Activated CD8-positive, alpha-beta memory T cell treated with anti-CD3 and anti-CD28 coated beads, Interleukin-2, amount 10 ng/mL, durations not matched to agents 7 days and 5 days (primary cell): ENCODE measurements at regions not wholly inside any gene's neighbourhood (a gene's known extent, or its start where the extent isn't known, plus 50 kb on each side); places are given as distances from the start of the nearest gene placed in this dataset.

Source experiments
- ATAC-seq: fragments of 150-1000 bp; cut with Tn5 transposase; one replicate; pipeline ENCODE4 v1.10.0; 2021; ENCODE audit warnings: moderate library complexity
- CTCF ChIA-PET: fragments of 350-600 bp; sonication (Branson Sonifier 250); formaldehyde crosslinking; loops from one replicate; lab custom pipeline; 2021; ENCODE audit warnings: antibody characterized with exemption; lab: Charles Lee
- DNase-seq: peaks from one replicate; pipeline ENCODE4 v3.0.0-alpha.2; 2020
- H3K27ac Mint-ChIP-seq: one replicate; pipeline ENCODE4 v1.8.0; 2021; ENCODE audit warnings: mild to moderate bottlenecking, mixed read lengths
- H3K27me3 Mint-ChIP-seq: one replicate; pipeline ENCODE4 v1.8.0; 2021; ENCODE audit warnings: mixed read lengths
- H3K36me3 Mint-ChIP-seq: one replicate; pipeline ENCODE4 v1.8.0; 2021; ENCODE audit warnings: mild to moderate bottlenecking, mixed read lengths
- H3K4me1 Mint-ChIP-seq: one replicate; pipeline ENCODE4 v1.8.0; 2021; ENCODE audit warnings: mixed read lengths
- H3K4me3 Mint-ChIP-seq: one replicate; pipeline ENCODE4 v1.8.0; 2021; ENCODE audit warnings: mild to moderate bottlenecking, moderate library complexity, mixed read lengths
- H3K9me3 Mint-ChIP-seq: one replicate; pipeline ENCODE4 v1.8.0; 2022; ENCODE audit warnings: low read depth, mixed read lengths

DNA sequence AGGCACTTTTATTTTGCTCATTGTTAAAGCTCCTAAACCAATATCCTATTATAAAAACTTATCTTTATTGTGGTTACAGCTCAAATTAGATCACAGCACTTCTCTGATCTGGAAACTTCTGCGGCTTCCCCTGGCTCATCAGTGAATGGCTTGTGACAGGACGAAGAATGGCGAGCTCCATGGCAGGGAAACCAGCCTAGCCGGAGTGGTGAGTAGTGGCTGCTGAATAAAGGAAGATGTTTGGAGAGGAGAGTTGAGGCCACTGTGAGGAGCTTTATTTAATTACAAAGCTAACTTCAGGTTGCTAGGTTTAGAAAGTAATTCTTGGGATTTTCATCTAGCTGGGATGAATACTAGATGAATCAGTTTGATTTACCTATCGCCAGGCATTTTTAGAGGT is 213.5 kb downstream of the CYRIA start:
- CTCF ChIA-PET: no interaction called here
- ATAC-seq: no peak
- no peaks in the 10 kb centered on the region for H3K4me1 Mint-ChIP-seq

DNA sequence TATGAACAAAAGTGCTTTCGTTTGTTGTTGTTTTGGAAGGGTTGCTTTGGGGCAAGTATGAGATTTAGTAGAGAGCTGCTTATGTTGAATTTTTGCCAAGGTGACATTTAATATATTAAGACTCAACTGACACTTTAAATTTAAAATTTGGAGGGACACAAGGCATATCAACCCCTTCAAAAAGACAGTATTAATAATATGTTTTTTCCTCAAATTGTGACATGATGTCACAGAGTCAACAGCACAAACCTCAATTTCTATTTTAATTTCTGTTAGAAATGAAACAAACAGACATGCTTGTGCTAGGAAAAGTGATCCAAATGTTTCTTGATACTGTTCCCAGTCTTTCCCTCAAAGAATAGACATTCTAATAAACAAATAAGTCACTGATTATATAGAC is 218.9 kb downstream of the CYRIA start:
- H3K4me3 Mint-ChIP-seq: no peak overlapping the region
- no peaks in the 10 kb centered on the region for H3K27me3 Mint-ChIP-seq
- CTCF ChIA-PET: no interaction called here
- DNase-seq (no peak), ATAC-seq (no peak)
- H3K27ac Mint-ChIP-seq: no peak overlapping the region
- no peaks in the 10 kb centered on the region for H3K36me3 Mint-ChIP-seq
- no peaks in the 10 kb centered on the region for H3K9me3 Mint-ChIP-seq
- no peaks in the 10 kb centered on the region for H3K4me1 Mint-ChIP-seq

More for the DNA sequence above, 213.5 kb downstream of the CYRIA start:
- Mint-ChIP-seq H3K36me3 (no peaks in the 10 kb centered on the region), H3K4me3 (no peak overlapping the region), H3K9me3 (no peaks in the 10 kb centered on the region), H3K27me3 (no peaks in the 10 kb centered on the region), H3K27ac (no peak overlapping the region)
- no peak for DNase-seq

DNA sequence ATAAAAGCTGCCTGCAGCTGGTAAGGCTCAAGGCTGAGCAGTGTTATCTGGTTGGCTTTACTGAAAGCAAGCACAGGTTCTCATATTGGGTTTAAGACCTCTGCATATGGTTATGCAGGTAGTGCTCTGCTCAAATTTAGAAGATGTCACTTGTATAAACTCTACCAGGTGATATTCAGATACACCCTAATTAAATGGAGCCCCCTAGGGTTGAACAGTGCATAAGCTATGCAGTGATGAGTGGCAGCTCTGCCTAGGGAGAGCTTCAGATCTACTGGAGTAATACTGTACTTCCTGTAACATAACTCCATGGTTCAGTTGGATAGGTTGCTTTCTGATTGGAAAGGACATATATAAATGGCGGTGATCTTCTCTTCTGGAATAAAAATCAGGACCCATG is 222.7 kb downstream of the CYRIA start:
- no peak for ATAC-seq
- H3K27ac Mint-ChIP-seq: no peak overlapping the region
- CTCF ChIA-PET: no interaction called here
- no peaks in the 10 kb centered on the region for H3K4me1 Mint-ChIP-seq
- H3K4me3 Mint-ChIP-seq: no peak overlapping the region
- H3K36me3 Mint-ChIP-seq: no peaks in the 10 kb centered on the region
- no peaks in the 10 kb centered on the region for H3K9me3 Mint-ChIP-seq
- no peak for DNase-seq
- H3K27me3 Mint-ChIP-seq: no peaks in the 10 kb centered on the region

DNA sequence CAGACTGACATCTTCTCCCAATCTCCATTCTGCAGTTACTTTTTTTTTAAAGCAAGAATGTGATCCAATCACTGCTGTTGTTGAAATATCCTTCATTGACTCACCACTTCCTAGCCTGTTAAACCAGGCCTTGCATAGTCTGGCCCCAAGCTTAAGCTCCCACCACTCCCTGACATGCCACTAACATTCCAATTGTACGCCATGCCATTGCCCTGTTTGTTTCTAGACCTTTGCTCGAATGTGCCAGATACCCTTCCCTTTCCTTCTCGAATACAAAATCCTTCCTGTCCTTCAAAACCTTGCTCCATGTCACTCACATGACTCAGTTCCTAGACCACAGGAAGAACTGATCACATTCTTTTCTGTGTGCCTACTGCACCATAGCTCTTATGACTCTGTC is 224.2 kb downstream of the CYRIA start:
- DNase-seq (no peak), ATAC-seq (no peak)
- no peaks in the 10 kb centered on the region for H3K27me3 Mint-ChIP-seq
- CTCF ChIA-PET: no interaction called here
- no peak overlapping the region for H3K27ac Mint-ChIP-seq
- H3K4me3 Mint-ChIP-seq: no peak overlapping the region
- no peaks in the 10 kb centered on the region for H3K36me3 Mint-ChIP-seq
- H3K9me3 Mint-ChIP-seq: no peaks in the 10 kb centered on the region
- no peaks in the 10 kb centered on the region for H3K4me1 Mint-ChIP-seq

DNA sequence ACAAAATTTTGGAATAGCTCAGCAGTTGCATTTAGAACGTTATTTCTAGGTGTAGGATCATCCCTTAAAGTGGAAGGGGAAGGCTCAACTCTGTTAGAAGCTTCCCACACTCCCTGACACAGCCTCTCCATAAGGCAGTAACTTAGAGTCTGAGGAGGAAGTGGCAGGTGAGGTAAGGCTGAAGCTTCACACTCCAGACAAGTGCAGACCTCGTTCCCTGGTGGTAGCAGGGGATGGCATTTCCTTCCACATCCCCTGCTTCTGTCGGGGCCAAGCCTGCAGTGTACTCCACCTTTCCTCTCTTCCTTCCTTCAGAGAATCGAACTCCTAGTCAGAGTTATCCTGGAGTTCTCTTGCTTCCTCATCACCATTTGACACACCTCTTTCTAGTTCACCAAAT is 224.7 kb downstream of the CYRIA start:
- Mint-ChIP-seq H3K4me1 (no peaks in the 10 kb centered on the region), H3K4me3 (no peak overlapping the region), H3K36me3 (no peaks in the 10 kb centered on the region), H3K27me3 (no peaks in the 10 kb centered on the region), H3K9me3 (no peaks in the 10 kb centered on the region), H3K27ac (no peak overlapping the region)
- ATAC-seq: no peak
- DNase-seq: no peak
- CTCF ChIA-PET: no interaction called here

DNA sequence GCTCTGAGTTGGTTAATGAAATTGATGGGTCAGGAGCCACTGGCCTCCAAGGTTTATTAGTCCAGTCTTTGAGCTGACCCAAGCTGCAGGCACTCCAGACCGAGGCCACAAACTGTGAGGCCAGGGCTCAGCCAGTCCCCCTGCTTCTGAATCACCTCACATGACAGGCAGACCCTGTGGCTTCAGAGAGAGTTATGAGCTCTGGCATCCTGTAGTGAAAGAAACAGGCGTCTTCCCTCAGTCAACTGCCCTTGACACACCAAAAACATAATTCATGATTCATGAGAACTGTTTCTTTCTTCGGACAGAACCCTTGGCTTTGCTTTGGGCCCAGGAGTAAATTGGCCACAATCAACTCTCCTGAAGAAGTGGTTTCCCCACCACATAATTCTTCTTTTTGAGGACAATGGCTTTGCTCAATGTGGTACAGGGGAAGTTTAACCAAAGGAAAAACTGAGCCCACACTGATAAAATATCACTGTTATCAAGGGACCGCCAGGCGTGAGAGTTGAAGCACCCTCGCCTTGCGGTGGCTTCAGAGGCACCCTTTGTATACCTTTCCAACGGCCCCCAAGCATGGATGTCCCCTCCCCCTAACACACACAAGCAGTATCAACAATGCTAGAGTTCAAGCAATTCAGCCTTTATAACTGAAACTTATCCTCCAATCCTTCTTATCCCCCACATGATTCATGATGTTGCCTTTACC is 226.9 kb downstream of the CYRIA start:
- H3K4me3 Mint-ChIP-seq: no peak overlapping the region
- no peaks in the 10 kb centered on the region for H3K4me1 Mint-ChIP-seq
- no peak for ATAC-seq
- H3K27ac Mint-ChIP-seq: no peak overlapping the region
- H3K9me3 Mint-ChIP-seq: no peaks in the 10 kb centered on the region
- H3K36me3 Mint-ChIP-seq: no peaks in the 10 kb centered on the region
- CTCF ChIA-PET: no interaction called here
- DNase-seq: no peak
- no peaks in the 10 kb centered on the region for H3K27me3 Mint-ChIP-seq

DNA sequence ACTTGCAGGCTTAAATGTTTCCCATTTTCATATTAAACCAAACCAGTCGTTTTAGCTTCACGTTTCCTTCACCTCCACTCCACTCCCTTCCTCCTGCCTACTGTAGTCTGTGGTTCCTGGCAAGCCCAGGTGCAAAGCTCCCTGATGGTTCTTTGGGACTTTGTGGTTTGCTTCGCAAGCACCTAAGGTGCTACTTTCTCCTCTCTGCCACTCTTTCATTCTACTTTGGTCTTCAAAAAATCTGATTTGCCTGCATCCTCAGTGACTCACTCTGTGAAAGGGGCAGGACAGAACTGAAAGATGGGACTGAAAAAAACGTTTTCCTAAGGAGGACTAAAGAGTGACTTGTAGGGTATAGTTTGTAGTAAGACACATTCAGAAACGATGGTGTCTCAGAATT is 228.4 kb downstream of the CYRIA start:
- H3K27ac Mint-ChIP-seq: no peak overlapping the region
- CTCF ChIA-PET: no interaction called here
- H3K4me1 Mint-ChIP-seq: no peaks in the 10 kb centered on the region
- H3K36me3 Mint-ChIP-seq: no peaks in the 10 kb centered on the region
- H3K4me3 Mint-ChIP-seq: no peak overlapping the region
- no peaks in the 10 kb centered on the region for H3K9me3 Mint-ChIP-seq
- DNase-seq (no peak), ATAC-seq (no peak)
- H3K27me3 Mint-ChIP-seq: no peaks in the 10 kb centered on the region

DNA sequence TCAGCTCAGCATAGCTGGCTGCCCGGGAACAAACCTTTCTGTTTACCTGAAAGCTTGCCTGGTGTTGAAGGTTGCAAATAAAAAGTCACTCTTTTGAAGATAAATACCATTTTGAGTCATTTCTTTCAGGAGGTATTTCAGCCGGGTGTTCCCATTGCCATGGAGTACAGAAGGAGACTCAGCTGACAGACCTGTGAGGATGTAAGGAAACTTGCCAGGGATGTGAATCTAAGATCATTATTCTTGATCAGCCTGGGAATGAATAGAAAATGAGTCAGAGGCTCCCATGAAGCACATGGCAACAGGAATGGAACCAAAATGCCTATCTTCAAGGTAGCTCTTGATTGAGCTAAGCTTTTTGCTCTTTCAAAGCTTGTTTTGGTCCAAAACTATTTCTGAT is 231.2 kb downstream of the CYRIA start:
- no peak overlapping the region for H3K4me3 Mint-ChIP-seq
- H3K27ac Mint-ChIP-seq: no peak overlapping the region
- no peaks in the 10 kb centered on the region for H3K4me1 Mint-ChIP-seq
- no peaks in the 10 kb centered on the region for H3K36me3 Mint-ChIP-seq
- CTCF ChIA-PET: no interaction called here
- no peaks in the 10 kb centered on the region for H3K27me3 Mint-ChIP-seq
- H3K9me3 Mint-ChIP-seq: no peaks in the 10 kb centered on the region
- DNase-seq (no peak), ATAC-seq (no peak)

DNA sequence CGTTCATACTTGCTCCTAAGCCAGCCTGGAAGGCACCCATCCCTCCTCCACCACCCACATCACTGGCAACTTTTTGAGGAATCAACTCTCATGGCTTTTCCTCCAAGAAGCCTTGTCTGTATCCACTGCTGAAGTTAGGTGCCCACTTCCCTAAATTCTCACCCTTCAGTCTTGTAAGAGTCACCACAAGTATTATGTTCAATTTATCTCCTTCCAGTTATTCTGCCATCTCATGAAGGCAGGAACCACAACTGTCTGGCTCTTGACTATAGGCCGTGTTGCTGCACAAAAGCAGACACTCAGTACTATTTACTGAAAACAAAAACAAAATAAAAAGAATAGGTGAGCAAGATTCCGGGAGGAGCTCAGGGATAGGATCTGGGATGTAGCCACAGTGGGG is 234.8 kb downstream of the CYRIA start:
- DNase-seq: no peak
- Mint-ChIP-seq H3K27ac (no peak overlapping the region), H3K4me1 (no peaks in the 10 kb centered on the region), H3K27me3 (no peaks in the 10 kb centered on the region), H3K9me3 (no peaks in the 10 kb centered on the region), H3K4me3 (no peak overlapping the region), H3K36me3 (no peaks in the 10 kb centered on the region)
- no peak for ATAC-seq
- CTCF ChIA-PET: no interaction called here

DNA sequence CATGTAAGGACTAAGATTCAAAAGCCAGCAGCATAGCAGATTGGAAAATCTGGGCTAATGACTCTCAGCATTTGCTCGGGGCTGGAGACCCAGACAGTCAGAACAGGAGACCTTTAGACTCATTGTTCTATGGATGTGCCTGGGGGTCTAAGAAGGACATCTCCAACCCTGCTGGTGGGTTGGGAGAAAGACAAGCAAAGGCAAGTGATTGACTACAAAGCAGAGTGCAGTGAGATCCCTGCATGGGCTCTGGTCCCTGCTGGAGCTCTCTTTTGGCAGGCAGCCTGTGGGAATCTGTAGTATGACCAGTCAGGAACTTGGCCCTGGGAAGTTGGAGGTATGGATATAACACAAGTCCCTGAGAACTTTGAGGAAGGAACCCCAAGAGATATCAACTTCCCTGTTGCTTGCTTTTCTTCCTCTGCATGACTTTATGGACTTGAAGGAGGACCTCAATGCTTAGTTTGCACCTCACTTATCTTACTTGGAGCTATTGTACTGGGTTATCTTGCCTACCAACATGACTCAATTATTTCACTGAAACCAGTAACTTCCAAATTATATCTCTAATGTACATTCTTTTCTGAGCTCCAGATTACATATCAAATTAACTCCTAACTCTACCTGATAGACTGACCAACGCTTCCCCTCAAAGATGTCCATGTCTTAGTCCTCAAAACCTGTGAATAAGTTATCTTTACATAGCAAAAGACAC is 236.0 kb downstream of the CYRIA start:
- H3K4me1 Mint-ChIP-seq: no peaks in the 10 kb centered on the region
- H3K27ac Mint-ChIP-seq: no peak overlapping the region
- H3K36me3 Mint-ChIP-seq: no peaks in the 10 kb centered on the region
- H3K9me3 Mint-ChIP-seq: no peaks in the 10 kb centered on the region
- no peak overlapping the region for H3K4me3 Mint-ChIP-seq
- H3K27me3 Mint-ChIP-seq: no peaks in the 10 kb centered on the region
- no peak for ATAC-seq
- CTCF ChIA-PET: no interaction called here
- no peak for DNase-seq

DNA sequence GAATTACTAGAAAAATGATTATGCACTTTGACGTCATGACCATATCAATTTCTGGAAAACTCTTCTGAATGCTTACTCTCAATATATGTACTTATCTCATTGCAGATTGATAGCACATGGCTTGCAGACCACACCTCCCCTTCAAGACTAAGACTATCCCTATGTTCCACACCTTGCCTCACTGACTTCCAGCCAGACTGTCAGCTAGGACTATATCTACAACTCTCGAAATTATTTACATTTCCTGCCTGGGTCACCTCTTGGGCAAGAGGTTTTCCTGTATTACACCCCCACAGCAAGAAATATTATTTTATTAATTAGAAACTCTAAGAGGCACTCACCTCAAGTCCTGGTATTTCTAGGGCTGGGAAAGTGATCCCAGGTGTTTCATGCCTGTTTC is 236.6 kb downstream of the CYRIA start:
- Mint-ChIP-seq H3K9me3 (no peaks in the 10 kb centered on the region), H3K27me3 (no peaks in the 10 kb centered on the region), H3K27ac (no peak overlapping the region), H3K36me3 (no peaks in the 10 kb centered on the region), H3K4me1 (no peaks in the 10 kb centered on the region), H3K4me3 (no peak overlapping the region)
- DNase-seq: no peak
- CTCF ChIA-PET: no interaction called here
- ATAC-seq: no peak

DNA sequence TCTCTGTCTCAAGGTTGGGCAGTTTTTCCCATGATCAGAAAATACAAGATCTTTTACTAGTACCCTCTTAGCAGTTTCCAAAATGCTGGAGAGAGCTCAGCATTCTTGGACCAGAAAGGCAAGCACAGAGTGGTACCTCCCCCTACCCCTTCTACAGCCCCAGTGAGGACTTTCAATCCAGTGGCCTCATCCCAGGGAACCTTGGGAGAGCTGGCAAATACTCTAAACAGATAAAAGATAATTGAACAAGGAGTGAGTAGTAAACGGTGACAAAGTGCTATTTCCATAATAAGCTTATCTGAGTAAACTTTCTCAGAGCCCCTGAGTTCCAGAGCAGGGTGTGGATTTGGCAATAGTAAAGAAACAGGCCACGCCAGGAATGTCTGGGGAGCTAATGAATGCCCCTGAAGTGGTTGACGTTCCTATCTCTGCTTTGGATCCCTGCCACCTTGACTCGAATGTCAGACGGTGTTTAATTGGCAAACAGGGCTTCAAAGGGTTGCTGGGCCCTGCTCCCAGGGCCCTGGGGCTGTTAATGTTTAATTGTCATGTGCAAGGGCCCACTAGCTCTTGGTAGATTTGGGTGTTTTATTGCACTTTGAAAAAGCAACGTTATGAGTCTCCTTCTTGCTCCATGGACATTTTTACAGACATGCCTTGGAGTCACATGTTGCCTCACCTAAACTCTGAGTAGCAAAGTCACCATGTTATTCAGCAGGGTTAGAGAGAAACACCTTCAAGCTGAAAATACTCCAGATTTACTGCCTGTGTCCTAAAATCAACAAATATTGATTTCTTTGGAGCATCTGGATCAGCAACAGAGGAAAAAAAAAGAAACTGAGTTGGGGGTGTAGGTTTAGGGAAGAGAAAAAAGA is 239.9 kb downstream of the CYRIA start:
- no peak overlapping the region for H3K27ac Mint-ChIP-seq
- H3K4me3 Mint-ChIP-seq: no peak overlapping the region
- CTCF ChIA-PET: no interaction called here
- ATAC-seq (no peak), DNase-seq (no peak)
- no peaks in the 10 kb centered on the region for H3K4me1 Mint-ChIP-seq
- H3K36me3 Mint-ChIP-seq: no peaks in the 10 kb centered on the region
- no peaks in the 10 kb centered on the region for H3K27me3 Mint-ChIP-seq
- no peaks in the 10 kb centered on the region for H3K9me3 Mint-ChIP-seq

DNA sequence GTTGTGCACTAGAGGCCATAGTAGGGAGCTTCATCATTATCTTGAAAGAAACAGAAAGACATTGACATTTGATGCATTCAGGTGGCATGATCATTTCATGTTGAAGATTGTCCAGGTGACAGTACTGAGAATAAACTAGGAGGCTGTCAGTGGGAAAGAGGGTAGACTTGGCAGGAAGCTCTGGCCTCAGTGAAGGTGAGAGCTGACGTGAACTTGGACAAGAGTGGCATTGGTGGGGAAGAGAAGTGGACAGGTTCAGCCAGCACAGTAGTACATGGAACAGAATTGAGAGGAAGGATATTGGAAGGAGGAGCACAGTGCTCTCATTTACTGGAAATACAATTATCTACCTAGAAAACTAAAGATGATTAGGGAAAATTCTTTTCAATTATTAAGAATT is 245.2 kb downstream of the CYRIA start:
- Mint-ChIP-seq H3K27me3 (no peaks in the 10 kb centered on the region), H3K4me1 (no peaks in the 10 kb centered on the region), H3K36me3 (no peaks in the 10 kb centered on the region), H3K4me3 (no peak overlapping the region), H3K9me3 (no peaks in the 10 kb centered on the region), H3K27ac (no peak overlapping the region)
- CTCF ChIA-PET: no interaction called here
- ATAC-seq (no peak), DNase-seq (no peak)

DNA sequence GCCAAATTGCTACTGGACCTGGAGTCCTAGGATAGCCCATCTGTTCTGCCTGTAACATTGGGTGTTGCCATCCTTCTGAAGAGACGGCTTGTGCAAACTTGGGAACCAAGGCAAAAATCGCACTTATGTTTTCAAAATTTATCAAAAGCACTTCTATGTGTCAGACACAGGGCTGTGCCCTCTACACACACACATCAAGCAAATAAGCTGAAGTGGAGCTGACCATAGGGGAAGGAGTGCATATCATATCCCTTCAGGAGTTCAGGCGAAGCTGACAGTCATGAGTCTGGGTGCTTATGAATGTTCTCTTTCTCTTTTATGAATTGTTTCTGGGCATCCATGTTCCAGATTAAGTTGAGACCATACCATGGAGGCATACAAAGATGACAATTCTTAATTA is 247.9 kb downstream of the CYRIA start:
- CTCF ChIA-PET: no interaction called here
- Mint-ChIP-seq H3K4me3 (no peak overlapping the region), H3K27me3 (no peaks in the 10 kb centered on the region), H3K9me3 (no peaks in the 10 kb centered on the region), H3K4me1 (no peaks in the 10 kb centered on the region), H3K36me3 (no peaks in the 10 kb centered on the region), H3K27ac (no peak overlapping the region)
- ATAC-seq (no peak), DNase-seq (no peak)
